Thoracic aorta (tissue), 2 donors: ENCODE measurements at regions not wholly inside any gene's neighbourhood (a gene's known extent, or its start where the extent isn't known, plus 50 kb on each side); places are given as distances from the start of the nearest gene placed in this dataset.

ENCODE experiments used
- ATAC-seq: fragments of 150-250 bp; one replicate; pipeline ENCODE4 v1.8.0; 2017; ENCODE audit warnings: low read depth; ENCODE audit not compliant: insufficient number of reproducible peaks, low FRiP score
- DNase-seq: peaks from one replicate; pipeline ENCODE4 v3.0.0-alpha.2; 2020; ENCODE audit warnings: low spot score
- H3K27ac ChIP-seq, 2 donors: fragments of 200-600 bp; sonication (generic); 1 replicate in 1 of 2; 2 replicates in 1 of 2; pipeline ENCODE4 v1.5.1; 2016; ENCODE audit warnings: mild to moderate bottlenecking in 2 of 2, moderate library complexity in 2 of 2
- H3K27me3 ChIP-seq: fragments of 200-600 bp; sonication (generic); replicated peaks from 2 replicates; pipeline ENCODE4 v1.6.0; 2016; ENCODE audit warnings: mild to moderate bottlenecking; ENCODE audit not compliant: insufficient read depth
- H3K36me3 ChIP-seq: fragments of 200-600 bp; sonication (generic); one replicate; pipeline ENCODE4 v1.5.1; 2016
- H3K4me1 ChIP-seq, 2 donors: fragments of 200-600 bp; sonication (generic); 1 replicate in 1 of 2; 2 replicates in 1 of 2; pipeline versions ENCODE4 v1.5.1 to v1.6.0; 2016; ENCODE audit warnings: low read depth in 2 of 2, mild to moderate bottlenecking in 1 of 2; ENCODE audit not compliant: control insufficient read depth in 1 of 2
- H3K4me3 ChIP-seq: fragments of 200-600 bp; sonication (generic); 2 replicates; pipeline ENCODE4 v1.5.1; 2016; ENCODE audit warnings: mild to moderate bottlenecking
- H3K9me3 ChIP-seq: fragments of 200-600 bp; sonication (generic); 2 replicates; pipeline ENCODE4 v1.5.1; 2016
- CTCF ChIP-seq: fragments of 200-600 bp; sonication (generic); IDR thresholded peaks from one replicate; pipeline ENCODE4 v1.5.1; 2019; ENCODE audit warnings: antibody characterized with exemption

DNA sequence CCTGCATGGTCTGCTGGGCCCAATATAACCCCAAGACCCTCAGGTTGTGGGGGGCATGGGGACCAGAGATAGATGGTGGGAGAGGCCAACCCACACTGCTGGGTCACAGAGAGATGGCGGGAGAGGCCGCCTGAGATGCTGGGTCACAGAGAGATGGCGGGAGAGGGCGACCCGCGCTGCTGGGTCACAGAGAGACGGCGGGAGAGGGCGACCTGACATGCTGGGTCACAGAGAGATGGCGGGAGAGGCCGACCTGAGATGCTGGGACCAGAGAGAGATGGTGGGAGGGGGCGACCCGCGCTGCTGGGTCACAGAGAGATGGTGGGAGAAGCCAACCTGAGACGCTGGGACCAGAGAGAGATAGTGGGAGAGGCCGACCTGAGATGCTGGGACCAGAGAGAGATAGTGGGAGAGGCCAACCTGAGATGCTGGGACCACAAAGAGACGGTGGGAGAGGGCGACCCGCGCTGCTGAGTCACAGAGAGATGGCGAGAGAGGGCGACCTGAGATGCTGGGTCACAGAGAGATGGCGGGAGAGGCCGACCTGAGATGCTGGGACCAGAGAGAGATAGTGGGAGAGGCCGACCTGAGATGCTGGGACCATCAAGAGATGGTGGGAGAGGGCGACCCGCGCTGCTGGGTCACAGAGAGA lies 133.2 kb downstream of the DLL1 start:
- no peaks in the 10 kb centered on the region for H3K9me3 ChIP-seq
- H3K27me3 ChIP-seq, result no peaks in the 10 kb centered on the region
- no peak for TF ChIP-seq CTCF
- no peak overlapping the region for H3K4me3 ChIP-seq
- H3K27ac ChIP-seq, result no peak overlapping the region
- no peaks in the 10 kb centered on the region for H3K36me3 ChIP-seq
- H3K4me1 ChIP-seq, result no peaks in the 10 kb centered on the region
- DNase-seq (no peak), ATAC-seq (no peak)

- Histone ChIP-seq H3K27me3 (no peaks in the 10 kb centered on the region), H3K4me1 (no peaks in the 10 kb centered on the region), H3K36me3 (no peaks in the 10 kb centered on the region), H3K4me3 (no peak overlapping the region), H3K9me3 (no peaks in the 10 kb centered on the region), H3K27ac (no peak overlapping the region)
- no peak for TF ChIP-seq CTCF
- no peak for ATAC-seq
- no peak for DNase-seq
Measured at GRCh38 chr6:170156448-170157375, 134.2 kb downstream of the DLL1 start.

DNA sequence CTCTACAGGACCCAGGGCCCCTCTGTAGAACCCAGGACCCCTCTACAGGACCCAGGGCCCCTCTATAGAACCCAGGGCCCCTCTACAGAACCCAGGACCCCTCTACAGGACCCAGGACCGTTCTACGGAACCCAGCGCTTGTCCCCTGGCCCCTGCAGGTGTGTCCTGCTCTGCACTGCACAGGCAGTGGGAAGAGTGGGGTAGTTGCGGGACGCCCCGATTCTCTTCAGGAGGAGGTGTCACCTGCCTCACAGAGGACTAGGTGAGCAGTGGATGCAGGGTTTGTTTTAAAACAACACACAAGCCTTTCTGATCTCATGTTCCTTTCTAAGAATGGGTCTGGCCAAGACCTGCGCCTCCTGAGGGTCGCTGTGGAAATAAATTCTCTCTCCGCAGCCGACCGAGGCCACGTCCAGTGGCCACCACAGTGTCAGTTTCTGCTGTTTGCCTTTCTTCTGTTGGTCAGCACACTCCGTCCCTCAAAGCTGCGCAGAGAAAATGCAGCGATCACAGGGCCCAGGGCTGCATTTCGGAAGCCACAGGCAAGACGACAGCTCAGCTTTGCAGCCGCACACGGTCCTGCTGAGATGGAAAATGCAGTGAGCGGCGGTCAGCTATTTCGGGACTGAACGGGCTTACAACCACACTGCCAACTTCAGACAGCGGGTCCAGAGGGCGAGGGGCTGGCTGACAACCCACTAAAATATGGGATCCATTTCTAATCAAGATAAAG lies 135.2 kb downstream of the DLL1 start:
- Histone ChIP-seq H3K4me1 (no peaks in the 10 kb centered on the region), H3K4me3 (no peak overlapping the region), H3K27ac (no peak overlapping the region), H3K9me3 (no peaks in the 10 kb centered on the region), H3K36me3 (no peaks in the 10 kb centered on the region), H3K27me3 (no peaks in the 10 kb centered on the region)
- no peak for DNase-seq
- ATAC-seq, result no peak
- TF ChIP-seq CTCF, result no peak

DNA sequence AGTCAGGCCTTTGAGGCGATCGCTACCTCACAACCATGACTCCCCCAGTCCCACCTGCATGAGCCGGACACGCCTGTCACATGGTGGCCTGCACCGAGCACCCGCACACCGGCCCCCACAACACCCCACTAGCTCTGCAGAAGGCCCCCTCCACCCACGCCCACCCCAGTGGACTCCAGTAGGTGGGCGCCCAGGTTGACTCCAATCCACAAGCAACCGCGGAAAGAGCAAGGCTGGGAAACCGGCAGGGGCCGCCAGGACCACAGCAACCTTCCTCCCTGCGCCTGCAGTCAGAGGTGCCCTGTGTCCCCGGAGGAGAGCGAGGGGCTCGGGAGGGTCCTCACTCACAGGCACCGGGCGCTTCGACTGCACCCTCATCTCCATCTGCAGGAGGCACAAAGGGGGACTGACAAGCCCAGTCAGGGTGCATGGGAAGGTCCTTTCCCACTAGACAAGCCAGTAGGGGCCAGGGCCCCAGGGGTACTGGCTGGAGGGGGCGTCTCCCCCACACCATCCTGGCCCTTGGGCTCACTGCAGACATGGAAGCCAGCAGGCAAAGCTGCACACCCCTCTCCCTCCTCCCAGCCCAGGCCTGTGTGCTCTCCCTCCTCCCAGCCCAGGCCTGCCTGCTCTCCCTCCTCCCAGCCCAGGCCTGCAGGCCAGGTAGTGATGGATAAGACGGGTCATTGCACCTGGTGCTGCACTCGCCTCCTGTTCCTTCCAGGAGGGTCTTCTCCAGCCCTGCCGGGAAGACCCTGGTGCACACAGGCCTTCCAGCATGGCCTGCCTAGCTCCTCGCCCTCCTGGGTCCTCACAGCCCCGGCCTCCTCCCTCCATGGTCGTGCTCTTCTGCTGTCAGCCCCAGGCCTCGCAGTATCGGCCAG lies 137.2 kb downstream of the DLL1 start:
- Histone ChIP-seq H3K9me3 (no peaks in the 10 kb centered on the region), H3K4me3 (no peak overlapping the region), H3K27me3 (no peaks in the 10 kb centered on the region), H3K36me3 (no peaks in the 10 kb centered on the region), H3K27ac (no peak overlapping the region), H3K4me1 (no peaks in the 10 kb centered on the region)
- ATAC-seq (no peak), DNase-seq (no peak)
- no peak for TF ChIP-seq CTCF
